ENCODE measurements at regions not wholly inside any gene's neighbourhood (a gene's known extent, or its start where the extent isn't known, plus 50 kb on each side); places are given as distances from the start of the nearest gene placed in this dataset.
"Not testable (repeated sequence)": the region's sequence is repeated elsewhere in the genome, so short reads cannot be mapped to it uniquely, and the experiment has no call there.

GRCh38 chr4:30586850-30587249, 133.3 kb upstream of the PCDH7 start:
- Histone ChIP-seq H3K9me3 (peaks cover 0 to 4% (median 0%) of the 10 kb centered on the region in 3 donors), H3K27ac (no peak overlapping the region), H3K4me3 (no peak overlapping the region), H3K36me3 (no peaks in the 10 kb centered on the region), H3K4me1 (no peaks in the 10 kb centered on the region), H3K27me3 (no peaks in the 10 kb centered on the region)
- 70 to 94% methylated on average over 2 to 5 of the region's 9 CpGs for WGBS, 2 donors (ENCODE audit: low coverage in 1 of 2)
- TF ChIP-seq CTCF (IDR thresholded peaks at IDR 0.05) (no peak), POLR2AphosphoS5 (IDR thresholded peaks at IDR 0.05) (no peak), POLR2A (IDR thresholded peaks at IDR 0.05) (no peak), EP300 (IDR thresholded peaks at IDR 0.05) (no peak)
- no peak for ATAC-seq

DNA sequence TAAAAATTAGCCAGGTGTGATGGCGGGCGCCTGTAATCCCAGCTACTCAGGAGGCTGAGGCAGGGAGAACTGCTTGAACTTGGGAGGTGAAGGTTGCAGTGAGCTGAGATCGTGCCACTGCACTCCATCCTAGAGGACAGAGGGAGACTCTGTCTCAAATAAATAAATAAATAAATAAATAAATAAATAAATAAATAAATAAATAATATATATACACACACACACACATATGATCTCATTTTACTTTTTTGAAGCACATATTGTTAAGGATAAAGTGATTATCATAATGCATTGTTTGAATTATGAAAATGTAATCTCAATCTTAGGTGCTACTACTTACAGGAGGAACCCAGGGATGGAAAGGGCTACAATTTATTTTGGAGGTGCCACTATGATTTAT, 130.5 kb upstream of the PCDH7 start:
- H3K4me1 ChIP-seq, ATAC-seq, H3K9me3 ChIP-seq, H3K27ac ChIP-seq, H3K27me3 ChIP-seq, H3K36me3 ChIP-seq, H3K4me3 ChIP-seq: not testable (repeated sequence)
- 100% methylated on average over 3 of the region's 3 CpGs for WGBS, 2 donors (ENCODE audit: low coverage in 1 of 2)

- H3K36me3 ChIP-seq = no peaks in the 10 kb centered on the region
- H3K27me3 ChIP-seq = no peaks in the 10 kb centered on the region
- no peaks in the 10 kb centered on the region for H3K4me1 ChIP-seq
- no peaks in the 10 kb centered on the region for H3K9me3 ChIP-seq
- H3K4me3 ChIP-seq = no peak overlapping the region
- 58 to 68% methylated on average over 4 to 5 of the region's 5 CpGs for WGBS, 2 donors (ENCODE audit: low coverage in 1 of 2)
- TF ChIP-seq EP300 (IDR thresholded peaks at IDR 0.05) (no peak), CTCF (IDR thresholded peaks at IDR 0.05) (no peak), POLR2AphosphoS5 (IDR thresholded peaks at IDR 0.05) (no peak), POLR2A (IDR thresholded peaks at IDR 0.05) (no peak)
- ATAC-seq = no peak
- no peak overlapping the region for H3K27ac ChIP-seq
Measured at GRCh38 chr4:30600246-30601017, 119.7 kb upstream of the PCDH7 start.

GRCh38 chr4:30601070-30601865, 118.9 kb upstream of the PCDH7 start:
- Histone ChIP-seq H3K36me3 (no peaks in the 10 kb centered on the region), H3K4me3 (no peak overlapping the region)
- WGBS, 2 donors (ENCODE audit: low coverage in 1 of 2) = 55 to 65% methylated on average over 2 to 3 of the region's 3 CpGs

GRCh38 chr4:30605616-30606190, 114.5 kb upstream of the PCDH7 start:
- TF ChIP-seq POLR2A (IDR thresholded peaks at IDR 0.05) = no peak
- no peak for TF ChIP-seq POLR2AphosphoS5 (IDR thresholded peaks at IDR 0.05)
- TF ChIP-seq CTCF (IDR thresholded peaks at IDR 0.05) = no peak
- no peak for TF ChIP-seq EP300 (IDR thresholded peaks at IDR 0.05)
- H3K4me3 ChIP-seq = no peak overlapping the region
- no peak overlapping the region for H3K27ac ChIP-seq
- no peaks in the 10 kb centered on the region for H3K4me1 ChIP-seq
- no peak for ATAC-seq
- no peaks in the 10 kb centered on the region for H3K36me3 ChIP-seq
- H3K27me3 ChIP-seq = no peaks in the 10 kb centered on the region
- H3K9me3 ChIP-seq = no peaks in the 10 kb centered on the region

More at GRCh38 chr4:30601070-30601865, 118.9 kb upstream of the PCDH7 start:
- no peak for ATAC-seq
- Histone ChIP-seq H3K4me1 (no peaks in the 10 kb centered on the region), H3K9me3 (no peaks in the 10 kb centered on the region), H3K27me3 (no peaks in the 10 kb centered on the region), H3K27ac (no peak overlapping the region)
- TF ChIP-seq EP300 (IDR thresholded peaks at IDR 0.05) (no peak), CTCF (IDR thresholded peaks at IDR 0.05) (no peak)
